Fibroblast of villous mesenchyme (primary cell): ENCODE measurements at regions not wholly inside any gene's neighbourhood (a gene's known extent, or its start where the extent isn't known, plus 50 kb on each side); places are given as distances from the start of the nearest gene placed in this dataset.
"Not testable (repeated sequence)": the region's sequence is repeated elsewhere in the genome, so short reads cannot be mapped to it uniquely, and the experiment has no call there.

Experiments
- DNase-seq: peaks from one replicate; pipeline ENCODE4 v3.0.0-alpha.2; 2010; ENCODE audit warnings: low read depth
- H3K4me3 ChIP-seq: 2 replicates; pipeline ENCODE4 v1.5.1; 2011; ENCODE audit warnings: low read depth, mild to moderate bottlenecking, low read length
- CTCF ChIP-seq: IDR thresholded peaks from 2 replicates; pipeline ENCODE4 v1.5.1; 2012; ENCODE audit warnings: low read depth, mild to moderate bottlenecking, low read length; ENCODE audit not compliant: insufficient read depth

- H3K4me3 ChIP-seq, result no peak overlapping the region
- DNase-seq, result no peak
- TF ChIP-seq CTCF, result no peak
Measured at GRCh38 chr2:210776756-210777155, 220.4 kb downstream of the CPS1 start.

- TF ChIP-seq CTCF, result no peak
- DNase-seq, result no peak
- H3K4me3 ChIP-seq, result no peak overlapping the region
Measured at GRCh38 chr2:210782222-210782621, 225.8 kb downstream of the CPS1 start.

GRCh38 chr2:210787831-210788230, 231.4 kb downstream of the CPS1 start:
- DNase-seq, result not testable (repeated sequence)

GRCh38 chr2:210792000-210792399, 235.6 kb downstream of the CPS1 start:
- no peak for TF ChIP-seq CTCF
- H3K4me3 ChIP-seq, result no peak overlapping the region
- no peak for DNase-seq

More at GRCh38 chr2:210787831-210788230, 231.4 kb downstream of the CPS1 start:
- H3K4me3 ChIP-seq, result not testable (repeated sequence)

GRCh38 chr2:210795506-210795905, 239.1 kb downstream of the CPS1 start:
- TF ChIP-seq CTCF, result no peak
- no peak for DNase-seq

GRCh38 chr2:210798180-210798579, 241.8 kb downstream of the CPS1 start:
- TF ChIP-seq CTCF, result no peak
- no peak for DNase-seq
- no peak overlapping the region for H3K4me3 ChIP-seq

More at GRCh38 chr2:210795506-210795905, 239.1 kb downstream of the CPS1 start:
- H3K4me3 ChIP-seq, result no peak overlapping the region

- no peak for TF ChIP-seq CTCF
- DNase-seq, result no peak
Measured at GRCh38 chr2:210814251-210815025, 258.0 kb downstream of the CPS1 start.

More at GRCh38 chr2:210814251-210815025, 258.0 kb downstream of the CPS1 start:
- no peak overlapping the region for H3K4me3 ChIP-seq
